Right kidney (tissue), 1 donor: ENCODE measurements at regions not wholly inside any gene's neighbourhood (a gene's known extent, or its start where the extent isn't known, plus 50 kb on each side); places are given as distances from the start of the nearest gene placed in this dataset.
"Not testable (repeated sequence)": the region's sequence is repeated elsewhere in the genome, so short reads cannot be mapped to it uniquely, and the experiment has no call there.

Experiments used
- DNase-seq: peaks from one replicate; pipeline ENCODE4 v3.0.0-alpha.2; 2016

DNA sequence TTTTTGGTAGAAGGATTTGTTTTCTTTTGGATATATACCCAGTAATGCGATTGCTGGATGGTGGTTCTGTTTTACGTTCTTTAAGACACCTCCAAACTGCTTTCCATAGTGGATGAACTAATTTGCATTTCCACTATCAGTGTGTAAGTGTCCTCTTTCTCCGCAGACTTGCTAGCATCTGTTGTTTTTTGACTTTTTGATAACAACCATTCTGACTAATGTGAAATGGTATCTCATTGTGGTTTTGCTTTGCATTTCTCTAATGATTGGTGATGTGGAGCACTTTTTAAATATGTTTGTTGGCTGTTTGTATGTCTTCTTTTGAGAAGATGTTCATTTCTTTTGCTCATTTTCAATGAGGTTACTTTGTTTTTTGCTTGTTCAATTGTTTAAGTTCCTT is 260.9 kb upstream of the CWC22 start:
- no peak for DNase-seq

- DNase-seq, result no peak
These were observed 254.9 kb upstream of the CWC22 start for GRCh38 chr2:180261976-180262375.

DNA sequence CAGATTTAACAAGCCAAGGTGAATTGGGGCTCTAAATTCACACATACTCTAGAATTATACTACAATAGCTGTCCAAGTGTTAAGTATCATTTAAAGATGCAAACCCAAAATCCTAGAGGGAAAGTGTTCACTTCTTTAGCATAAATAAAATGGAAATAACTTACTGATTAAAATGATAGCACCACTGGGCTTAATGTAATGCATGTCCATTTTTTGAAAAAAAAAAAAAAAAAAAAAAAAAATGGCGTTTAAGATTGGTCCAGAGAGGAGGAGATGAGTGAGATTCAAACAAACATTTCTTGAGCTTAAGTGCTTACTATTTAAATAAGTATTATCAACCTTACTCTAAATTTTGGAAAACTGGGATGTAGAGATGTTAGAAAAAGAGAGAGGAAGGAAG is 251.5 kb upstream of the CWC22 start:
- no peak for DNase-seq

DNA sequence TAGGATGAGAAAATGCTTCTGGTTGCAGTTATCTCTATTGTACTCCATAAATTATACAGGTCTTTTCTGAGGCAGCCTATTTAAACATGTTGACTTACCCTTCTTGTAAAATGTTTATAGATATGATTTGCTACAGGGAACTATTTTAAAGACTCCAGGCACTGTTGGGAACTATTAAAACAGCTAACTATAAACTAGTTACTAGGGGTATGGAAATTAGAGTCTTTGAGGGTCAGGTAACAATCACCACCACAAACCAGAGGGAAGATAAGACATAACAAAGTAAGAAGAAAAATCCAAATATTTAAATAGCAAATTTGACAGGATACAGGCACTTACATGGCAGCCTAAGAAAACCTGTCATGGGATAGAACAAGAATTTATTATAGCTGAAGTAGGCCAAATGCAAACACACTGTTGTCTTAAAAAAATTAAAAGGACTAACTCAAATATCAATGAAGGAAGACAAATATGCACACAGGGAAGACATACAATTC is 251.0 kb upstream of the CWC22 start:
- DNase-seq, result no peak

DNA sequence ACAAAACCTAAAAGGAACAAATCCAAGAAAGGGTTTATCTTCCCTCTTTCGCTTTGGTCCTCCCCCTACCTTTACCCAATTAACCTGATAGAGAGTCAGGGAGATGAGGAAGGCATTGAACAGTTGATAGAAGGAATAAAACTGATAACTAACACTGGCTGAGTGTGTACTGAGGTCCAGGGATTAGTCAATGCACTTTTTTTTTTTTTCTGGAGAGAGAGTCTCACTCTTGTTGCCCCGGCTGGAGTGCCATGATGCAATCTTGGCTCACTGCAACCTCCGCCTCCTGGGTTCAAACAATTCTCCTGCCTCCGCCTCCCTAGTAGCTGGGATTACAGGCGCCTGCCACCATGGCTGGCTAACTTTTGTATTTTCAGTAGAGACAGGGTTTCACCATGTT is 250.2 kb upstream of the CWC22 start:
- DNase-seq, result no peak

DNA sequence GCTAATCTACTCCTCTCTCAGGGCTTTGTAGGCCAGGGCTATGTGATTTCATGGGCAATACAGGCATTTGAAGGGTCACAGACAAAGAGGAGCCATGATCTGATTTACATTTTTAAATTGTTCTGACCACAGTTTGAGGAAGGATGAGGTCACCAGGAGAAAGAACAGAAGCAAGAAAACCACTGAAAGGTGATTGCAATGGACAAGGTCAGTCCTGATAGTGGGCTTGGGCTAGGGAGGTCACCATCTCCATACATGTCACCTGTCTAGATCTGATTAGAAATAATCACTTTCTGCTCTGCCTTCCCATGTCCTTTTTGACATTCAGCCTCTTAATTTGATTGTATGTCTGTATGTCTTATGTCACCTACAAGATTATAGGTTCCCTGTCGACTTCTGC is 248.9 kb upstream of the CWC22 start:
- DNase-seq, result no peak

- no peak for DNase-seq
These were observed 247.8 kb upstream of the CWC22 start for GRCh38 chr2:180254872-180255271.

DNA sequence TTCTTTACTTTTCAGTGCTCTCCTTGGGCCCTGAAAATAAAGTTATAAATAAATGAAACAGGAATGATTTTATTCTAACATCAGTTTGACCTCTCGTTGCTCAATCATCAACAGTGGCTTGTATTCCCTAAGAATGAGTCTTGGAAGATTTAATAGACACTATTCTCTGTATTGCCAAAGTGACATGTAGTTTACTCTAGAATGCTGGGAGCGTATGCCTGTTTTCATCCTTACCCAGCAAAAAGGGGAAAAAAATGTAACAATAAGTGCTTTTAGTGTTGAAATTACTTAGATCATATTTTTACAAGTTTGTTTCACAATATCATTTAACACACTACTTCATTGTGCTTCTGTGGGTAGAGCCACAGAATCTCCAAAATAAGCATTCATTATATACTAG is 240.6 kb upstream of the CWC22 start:
- DNase-seq, result no peak

DNA sequence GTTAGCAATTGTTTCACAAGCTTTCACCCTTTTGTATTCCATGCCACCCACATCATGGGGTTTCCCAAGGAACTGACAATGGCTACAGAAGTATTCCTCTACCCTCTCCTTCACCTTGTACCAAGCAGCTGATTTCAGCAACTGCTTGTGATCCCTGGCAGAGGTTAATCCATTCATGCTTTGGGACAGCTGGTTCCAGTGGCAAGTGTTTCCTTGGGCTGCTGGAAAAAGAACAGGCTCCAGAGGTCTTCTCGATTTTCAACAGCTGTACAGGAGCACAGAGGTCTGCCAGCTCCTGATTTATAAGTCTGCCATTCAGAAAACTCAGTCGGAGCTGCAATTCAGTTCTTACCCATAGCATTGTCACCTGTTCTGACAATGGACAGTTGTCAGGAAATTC is 239.2 kb upstream of the CWC22 start:
- DNase-seq, result no peak

- DNase-seq, result no peak
These were observed 233.7 kb upstream of the CWC22 start for GRCh38 chr2:180240774-180241173.

DNA sequence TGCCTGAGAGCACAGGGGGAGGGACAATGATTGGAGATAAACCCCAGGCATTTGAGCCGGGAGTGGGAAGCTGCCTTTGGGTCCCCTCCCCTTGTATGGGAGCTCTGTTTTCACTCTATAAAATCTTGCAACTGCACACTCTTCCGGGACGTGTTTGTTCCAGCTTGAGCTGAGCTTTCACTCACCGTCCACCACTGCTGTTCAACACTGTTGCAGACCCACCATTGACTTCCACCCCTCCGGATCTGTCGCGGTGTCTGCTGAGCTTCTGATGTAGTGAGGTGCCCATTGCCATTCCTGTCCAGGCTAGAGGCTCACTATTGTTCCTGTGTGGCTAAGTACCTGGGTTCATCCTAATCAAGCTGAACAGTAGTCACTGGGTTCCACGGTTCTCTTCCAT is 231.6 kb upstream of the CWC22 start:
- DNase-seq, result no peak

DNA sequence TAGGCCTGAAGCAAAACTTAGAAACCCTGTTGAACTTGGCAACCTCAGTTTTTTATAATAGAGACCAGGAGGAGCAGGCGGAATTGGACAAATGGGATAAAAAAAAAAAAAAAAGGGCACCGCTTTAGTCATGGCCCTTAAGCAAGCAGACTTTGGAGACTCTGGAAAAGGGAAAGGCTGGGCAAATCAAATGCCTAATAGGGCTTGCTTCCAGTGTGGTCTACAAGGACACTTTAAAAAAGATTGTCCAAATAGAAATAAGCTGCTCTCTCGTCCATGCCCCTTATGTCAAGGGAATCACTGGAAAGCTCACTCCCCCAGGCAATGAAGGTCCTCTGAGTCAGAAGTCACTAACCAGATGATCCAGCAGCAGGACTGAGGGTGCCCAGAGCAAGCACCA is 229.0 kb upstream of the CWC22 start:
- not testable (repeated sequence) for DNase-seq

DNA sequence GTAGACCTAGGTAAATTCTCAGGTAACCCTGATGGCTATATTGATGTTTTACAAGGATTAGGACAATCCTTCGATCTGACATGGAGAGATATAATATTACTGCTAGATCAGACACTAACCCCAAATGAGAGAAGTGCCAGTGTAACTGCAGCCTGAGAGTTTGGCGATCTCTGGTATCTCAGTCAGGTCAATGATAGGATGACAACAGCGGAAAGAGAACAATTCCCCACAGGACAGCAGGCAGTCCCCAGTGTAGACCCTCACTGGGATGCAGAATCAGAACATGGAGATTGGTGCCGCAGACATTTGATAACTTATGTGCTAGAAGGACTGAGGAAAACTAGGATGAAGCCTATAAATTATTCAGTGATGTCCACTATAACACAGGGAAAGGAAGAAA is 228.4 kb upstream of the CWC22 start:
- DNase-seq, result not testable (repeated sequence)

DNA sequence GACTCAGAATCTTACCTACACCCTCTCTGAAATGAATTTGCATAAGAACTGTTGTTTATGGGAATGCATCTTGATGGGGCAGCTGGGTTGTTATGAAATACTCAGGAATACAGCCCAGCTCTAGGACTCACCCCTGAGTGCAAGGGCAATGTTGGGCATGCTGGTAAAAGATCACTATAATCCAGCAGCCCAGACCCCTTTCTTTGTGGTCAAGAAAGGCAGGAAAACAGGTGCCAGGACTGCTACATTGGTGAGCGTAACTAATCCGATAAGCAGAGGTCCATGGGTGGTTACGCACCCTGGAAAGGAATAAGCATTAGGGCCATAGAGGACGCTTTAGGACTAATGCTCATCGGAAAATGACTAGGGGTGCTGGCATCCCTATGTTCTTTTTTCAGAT is 227.9 kb upstream of the CWC22 start:
- DNase-seq, result not testable (repeated sequence)

GRCh38 chr2:180231015-180231414 is 223.9 kb upstream of the CWC22 start:
- no peak for DNase-seq

GRCh38 chr2:180227461-180227860 is 220.4 kb upstream of the CWC22 start:
- DNase-seq, result no peak

GRCh38 chr2:180225118-180225517 is 218.0 kb upstream of the CWC22 start:
- DNase-seq, result no peak

- no peak for DNase-seq
These were observed 215.5 kb upstream of the CWC22 start for GRCh38 chr2:180222644-180223043.

DNA sequence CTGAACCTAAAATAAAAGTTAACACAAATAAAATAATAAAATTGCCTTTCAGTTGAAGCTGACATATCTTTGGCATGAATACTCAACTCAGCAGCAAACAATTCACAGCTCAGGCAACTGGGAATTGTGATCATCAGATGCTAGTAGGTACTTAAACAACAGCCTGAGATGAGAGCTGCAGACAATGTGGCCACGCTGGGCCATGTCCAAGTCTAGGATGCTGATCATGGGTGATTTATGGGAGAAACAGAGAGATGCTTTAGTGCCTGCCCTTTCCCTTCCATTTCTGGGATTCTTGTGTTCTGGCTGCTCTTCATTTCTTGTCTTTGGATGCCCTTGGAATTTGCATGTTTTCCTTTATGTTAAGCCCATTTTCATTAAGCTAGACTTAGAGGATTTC is 212.4 kb upstream of the CWC22 start:
- no peak for DNase-seq

GRCh38 chr2:180208841-180209240 is 201.7 kb upstream of the CWC22 start:
- no peak for DNase-seq

GRCh38 chr2:180205621-180206235 is 198.6 kb upstream of the CWC22 start:
- DNase-seq, result no peak

DNA sequence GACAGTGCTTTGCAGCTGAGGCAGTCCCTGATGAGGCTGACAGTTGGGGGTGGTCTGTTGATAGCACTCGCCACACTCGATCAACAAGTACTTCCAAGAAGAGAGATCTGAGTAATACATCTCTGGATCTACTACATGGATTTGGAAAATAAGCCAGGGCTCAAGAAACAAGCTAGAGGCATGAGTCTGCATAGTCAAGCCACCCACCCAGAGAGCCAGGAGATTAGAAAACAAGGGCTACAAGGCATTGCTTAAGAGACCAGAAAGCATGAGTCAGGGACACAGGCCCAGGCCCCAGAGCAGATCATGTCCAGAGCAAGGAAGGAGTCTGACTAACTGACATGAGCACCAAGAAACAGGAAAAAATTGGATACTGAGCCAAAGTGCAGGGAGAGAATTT is 196.9 kb upstream of the CWC22 start:
- no peak for DNase-seq

- no peak for DNase-seq
These were observed 195.4 kb upstream of the CWC22 start for GRCh38 chr2:180202467-180202951.

DNA sequence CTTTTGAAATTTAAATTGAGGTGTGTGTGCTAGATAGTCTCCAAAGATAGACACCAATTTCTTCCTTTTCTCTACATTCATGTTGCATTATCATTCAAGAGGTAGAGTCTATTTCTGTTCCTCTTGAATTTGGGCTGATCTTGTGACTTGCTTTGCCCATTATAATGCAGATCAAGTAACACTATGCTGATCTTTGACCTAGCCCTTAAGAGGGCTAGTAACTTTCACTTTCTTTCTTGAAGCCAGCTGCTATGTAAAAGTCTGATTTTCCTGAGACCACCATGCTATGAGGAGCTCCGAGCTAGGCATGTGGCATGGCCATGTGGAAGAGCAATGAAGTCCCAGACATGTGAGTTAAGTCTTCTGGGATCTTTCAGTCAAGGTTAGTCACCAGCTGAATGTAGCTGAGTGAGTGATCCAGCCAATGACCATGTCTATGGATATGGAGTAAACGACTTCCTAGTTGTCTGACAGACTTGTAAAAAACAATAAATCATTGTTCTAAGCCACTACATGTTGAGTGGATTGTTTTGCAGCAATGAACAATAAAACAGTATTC is 189.4 kb upstream of the CWC22 start:
- DNase-seq, result no peak

GRCh38 chr2:180195847-180196246 is 188.8 kb upstream of the CWC22 start:
- DNase-seq, result no peak
